WERI-Rb-1 (cell line): ENCODE measurements at regions not wholly inside any gene's neighbourhood (a gene's known extent, or its start where the extent isn't known, plus 50 kb on each side); places are given as distances from the start of the nearest gene placed in this dataset.
"Not testable (repeated sequence)": the region's sequence is repeated elsewhere in the genome, so short reads cannot be mapped to it uniquely, and the experiment has no call there.

Experiments
- DNase-seq: peaks from one replicate; pipeline ENCODE4 v3.0.0-alpha.2; 2020
- H3K27ac ChIP-seq: fragments of 250-450 bp; sonication (Bioruptor Pico); 2 replicates; pipeline ENCODE4 v1.5.1; 2020; ENCODE audit warnings: mild to moderate bottlenecking, moderate library complexity
- H3K27me3 ChIP-seq: fragments of 250-450 bp; sonication (Bioruptor Pico); 2 replicates; pipeline ENCODE4 v1.5.1; 2021; ENCODE audit warnings: mild to moderate bottlenecking, low read depth, moderate library complexity; ENCODE audit not compliant: insufficient read depth, severe bottlenecking
- H3K36me3 ChIP-seq: fragments of 250-450 bp; sonication (Bioruptor Pico); 2 replicates; pipeline ENCODE4 v1.5.1; 2020; ENCODE audit warnings: mild to moderate bottlenecking, moderate library complexity
- H3K4me3 ChIP-seq: 2 replicates; pipeline ENCODE4 v1.5.1; 2011; ENCODE audit warnings: low read depth, mild to moderate bottlenecking, control low read depth, low read length
- H3K9me3 ChIP-seq: fragments of 250-450 bp; sonication (Bioruptor Pico); 2 replicates; pipeline ENCODE4 v1.5.1; 2021; ENCODE audit warnings: mild to moderate bottlenecking, moderate library complexity; ENCODE audit not compliant: severe bottlenecking

DNA sequence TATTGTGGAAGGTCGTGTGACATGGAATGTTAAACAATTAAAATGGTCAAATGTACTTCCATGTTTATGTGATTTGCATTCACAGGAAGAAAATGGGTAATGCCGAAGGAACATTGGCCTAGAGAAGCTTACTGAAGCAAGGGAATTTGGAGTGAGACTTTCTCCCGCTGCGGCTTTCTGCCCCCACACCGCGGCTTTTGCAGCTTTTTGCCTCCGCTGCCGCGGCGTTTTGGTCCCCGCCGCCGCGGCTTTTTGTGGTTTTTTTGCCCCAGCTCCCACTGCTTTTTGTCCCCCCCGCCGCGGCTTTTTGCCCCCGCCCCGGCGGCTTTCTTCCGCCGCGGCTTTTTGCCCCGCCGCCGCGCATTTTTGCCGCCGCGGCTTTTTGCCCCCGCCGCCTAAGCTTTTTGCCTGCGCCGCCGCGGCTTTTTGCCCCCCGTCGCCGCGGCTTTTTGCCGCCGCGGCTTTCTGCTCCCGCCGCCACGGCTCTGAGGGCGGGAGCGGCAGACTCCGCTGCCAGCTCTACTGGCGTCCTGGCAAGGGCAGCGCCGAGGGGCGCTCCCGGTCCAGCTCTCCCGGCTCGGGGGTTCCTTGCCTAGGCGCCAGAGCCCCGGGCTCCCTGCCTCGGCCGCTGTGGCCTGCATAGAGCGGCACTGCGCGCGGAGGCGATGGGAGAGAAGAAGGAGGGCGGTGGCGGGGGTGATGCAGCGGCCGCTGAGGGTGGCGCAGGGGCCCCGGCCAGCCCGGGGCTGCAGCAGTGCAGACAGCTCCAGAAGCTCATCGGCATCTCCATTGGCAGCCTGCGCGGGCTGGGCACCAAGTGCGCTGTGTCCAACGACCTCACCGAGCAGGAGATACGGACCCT lies 134.3 kb upstream of the ERV3-1 start:
- not testable (repeated sequence) for H3K27ac ChIP-seq, H3K27me3 ChIP-seq, H3K9me3 ChIP-seq, H3K36me3 ChIP-seq
- DNase-seq: peak; percentile 7
- H3K4me3 ChIP-seq: peak overlapping the region; percentile 35

DNA sequence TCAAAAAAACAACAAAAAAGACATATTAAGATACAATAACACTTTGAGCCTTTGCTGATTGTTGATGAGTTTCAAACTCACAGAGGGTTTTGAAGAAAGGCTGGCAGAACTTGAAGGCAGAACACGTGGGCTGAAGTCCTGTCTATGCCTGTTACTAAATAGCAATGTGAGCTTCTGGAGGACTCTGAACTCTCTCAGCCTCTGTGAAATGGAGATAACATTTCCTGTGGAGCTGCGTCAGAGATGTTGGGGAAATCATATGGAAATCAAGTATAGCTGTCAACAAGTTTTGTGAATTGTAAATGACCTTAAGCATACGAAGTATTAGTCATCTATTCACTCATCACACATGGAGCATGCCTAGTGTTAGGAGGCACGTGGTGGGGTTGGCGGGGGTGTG lies 130.4 kb upstream of the ERV3-1 start:
- H3K9me3 ChIP-seq, H3K27me3 ChIP-seq, DNase-seq: not testable (repeated sequence)

DNA sequence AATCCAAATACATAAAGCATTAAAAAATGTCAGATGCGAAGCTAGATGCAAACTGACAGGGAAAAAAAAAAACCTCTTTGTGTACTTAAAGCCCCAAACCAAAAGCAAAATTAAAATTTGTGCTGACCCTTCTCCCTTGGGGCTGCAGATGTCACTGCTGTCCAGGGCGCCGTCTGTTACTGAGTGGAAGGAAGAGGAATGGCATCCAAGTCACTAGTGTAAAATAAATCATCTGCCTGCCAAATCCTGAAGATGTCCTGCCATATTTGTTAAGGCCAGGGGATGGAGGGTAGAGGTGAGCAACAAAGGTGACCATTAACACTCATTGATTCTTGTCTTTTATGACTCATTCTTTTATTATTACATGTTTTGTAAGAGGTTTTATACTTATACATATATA lies 126.6 kb upstream of the ERV3-1 start:
- H3K27me3 ChIP-seq, H3K4me3 ChIP-seq, H3K9me3 ChIP-seq: not testable (repeated sequence)

More for the DNA sequence above, 130.4 kb upstream of the ERV3-1 start:
- H3K27ac ChIP-seq, H3K36me3 ChIP-seq, H3K4me3 ChIP-seq: not testable (repeated sequence)

DNA sequence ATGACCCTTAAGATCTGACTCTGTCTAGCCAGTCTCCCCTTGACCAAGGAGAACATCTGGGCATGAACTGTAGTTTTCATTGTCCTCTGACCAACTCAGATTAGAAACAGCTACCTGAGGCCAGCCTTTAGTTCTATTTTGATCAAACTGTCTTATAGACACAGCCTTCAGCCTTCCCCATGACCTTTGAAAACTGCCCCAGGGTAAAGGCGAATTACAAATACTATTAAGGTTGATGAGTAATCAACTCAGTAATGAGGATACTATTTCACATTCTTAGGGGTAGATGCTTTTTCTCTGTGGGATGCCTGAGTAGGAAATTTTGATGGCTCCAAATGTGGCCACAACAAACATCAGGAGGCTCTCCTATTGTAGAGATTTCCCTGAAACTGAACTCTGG lies 125.8 kb upstream of the ERV3-1 start:
- H3K4me3 ChIP-seq, H3K36me3 ChIP-seq, H3K9me3 ChIP-seq: not testable (repeated sequence)

More for the DNA sequence above, 126.6 kb upstream of the ERV3-1 start:
- not testable (repeated sequence) for H3K36me3 ChIP-seq, H3K27ac ChIP-seq, DNase-seq

DNA sequence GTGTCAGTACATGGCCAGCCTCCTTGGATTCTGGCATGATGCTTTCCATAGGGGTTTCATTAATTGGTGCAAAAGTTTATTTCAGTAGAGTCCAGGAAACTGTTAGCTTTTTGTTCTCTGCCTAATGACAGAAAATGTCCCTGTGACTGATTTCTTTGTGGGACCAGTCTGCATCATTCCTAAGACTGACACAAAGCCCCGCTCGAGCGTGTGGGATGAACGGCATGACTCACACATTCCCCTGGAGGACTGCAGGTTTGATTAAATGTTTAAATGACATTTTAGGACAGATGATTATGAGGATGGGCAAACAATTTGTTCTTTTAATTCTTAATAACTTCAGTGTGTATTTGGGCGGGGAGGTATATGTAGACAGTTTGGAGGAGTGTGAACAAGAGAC lies 120.9 kb upstream of the ERV3-1 start:
- not testable (repeated sequence) for H3K27ac ChIP-seq, H3K27me3 ChIP-seq, H3K9me3 ChIP-seq, DNase-seq, H3K36me3 ChIP-seq, H3K4me3 ChIP-seq

More for the DNA sequence above, 125.8 kb upstream of the ERV3-1 start:
- not testable (repeated sequence) for H3K27ac ChIP-seq, H3K27me3 ChIP-seq, DNase-seq

DNA sequence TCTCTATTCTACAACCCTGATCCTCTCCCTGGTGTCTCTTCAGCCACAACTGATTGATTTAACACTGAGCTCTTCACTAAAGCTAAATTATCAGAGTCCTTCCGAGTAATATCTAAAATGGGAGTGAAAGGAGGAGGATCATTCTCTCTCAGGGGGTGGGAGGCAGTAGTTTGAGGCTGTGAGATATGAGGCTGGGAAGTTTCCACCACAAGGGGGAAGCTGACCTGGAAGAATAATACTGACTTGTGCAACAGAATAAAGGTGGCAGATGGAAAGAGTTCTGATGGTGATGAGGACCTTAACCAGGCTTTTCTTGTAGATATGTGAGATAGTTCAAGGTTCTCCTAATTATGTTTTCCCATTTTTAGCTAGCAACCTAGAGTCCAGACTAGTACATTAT lies 118.1 kb upstream of the ERV3-1 start:
- not testable (repeated sequence) for H3K4me3 ChIP-seq, DNase-seq, H3K9me3 ChIP-seq, H3K27ac ChIP-seq, H3K36me3 ChIP-seq, H3K27me3 ChIP-seq

DNA sequence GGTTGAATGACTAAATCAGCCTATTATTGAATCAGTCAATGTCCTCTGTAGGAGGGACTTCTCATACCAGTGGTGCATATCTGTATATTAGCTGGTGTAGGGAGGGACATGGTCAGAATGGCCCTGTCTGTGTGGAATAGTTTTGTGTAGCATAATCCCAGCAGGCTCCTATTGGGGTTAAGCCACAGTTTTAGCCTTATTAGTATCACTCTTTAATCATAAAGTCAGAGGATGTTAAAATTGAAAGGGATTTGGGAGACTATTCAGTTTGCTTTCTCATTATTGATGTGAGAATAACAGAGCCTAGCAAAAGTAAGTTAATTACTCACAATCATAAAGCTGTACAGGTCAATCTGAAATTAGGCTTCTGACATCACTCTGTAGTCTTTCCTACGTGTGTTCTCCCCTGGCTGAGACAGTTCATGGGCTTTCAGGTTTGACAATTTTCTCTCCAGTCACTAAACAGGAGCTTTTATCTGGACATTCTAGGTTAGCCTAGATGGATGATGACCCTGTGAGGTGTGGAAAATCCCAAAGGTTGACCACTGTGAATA lies 99.2 kb upstream of the ERV3-1 start:
- not testable (repeated sequence) for H3K4me3 ChIP-seq, H3K36me3 ChIP-seq, DNase-seq, H3K27ac ChIP-seq, H3K27me3 ChIP-seq, H3K9me3 ChIP-seq

DNA sequence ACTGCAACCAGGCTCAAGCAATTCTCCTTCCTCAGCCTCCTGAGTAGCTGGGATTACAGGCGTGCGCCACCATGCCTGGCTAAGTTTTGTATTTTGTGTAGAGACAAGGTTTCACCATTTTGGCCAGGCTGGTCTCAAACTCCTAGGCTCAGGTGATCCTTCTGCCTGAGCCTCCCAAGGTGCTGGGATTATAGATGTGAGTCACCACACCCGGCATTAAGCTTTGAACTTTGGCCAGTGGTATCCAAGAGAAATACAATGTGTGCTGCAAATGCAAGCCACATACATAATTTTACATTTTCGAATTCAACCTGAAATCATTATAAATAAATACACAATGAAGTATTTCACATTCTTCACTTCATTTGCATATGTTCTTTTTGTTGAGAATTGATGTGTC lies 94.0 kb upstream of the ERV3-1 start:
- DNase-seq, H3K9me3 ChIP-seq, H3K4me3 ChIP-seq, H3K27me3 ChIP-seq, H3K36me3 ChIP-seq, H3K27ac ChIP-seq: not testable (repeated sequence)

DNA sequence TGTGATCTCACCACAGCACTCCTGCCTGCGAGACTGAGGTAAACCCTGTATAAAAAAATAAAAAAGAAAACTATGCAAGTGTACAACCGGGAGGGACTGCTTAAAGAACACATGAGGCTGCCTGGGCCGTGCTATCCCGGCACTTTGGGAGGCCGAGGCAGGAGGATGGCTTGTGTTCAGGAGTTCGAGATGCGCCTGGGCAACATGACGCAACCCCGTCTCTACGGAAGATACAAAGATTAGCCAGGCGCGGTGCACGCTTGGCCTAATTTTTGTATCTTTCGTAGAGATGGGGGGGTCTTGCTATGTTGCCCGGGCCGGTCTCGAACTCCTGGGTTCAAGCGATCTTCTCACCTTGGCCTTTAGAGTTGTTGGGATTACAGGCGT lies 75.2 kb upstream of the ERV3-1 start:
- H3K27ac ChIP-seq, H3K9me3 ChIP-seq, H3K27me3 ChIP-seq, DNase-seq, H3K36me3 ChIP-seq: not testable (repeated sequence)
- peak overlapping the region; percentile 66; the same call in 1 of the 2 replicates for H3K4me3 ChIP-seq

DNA sequence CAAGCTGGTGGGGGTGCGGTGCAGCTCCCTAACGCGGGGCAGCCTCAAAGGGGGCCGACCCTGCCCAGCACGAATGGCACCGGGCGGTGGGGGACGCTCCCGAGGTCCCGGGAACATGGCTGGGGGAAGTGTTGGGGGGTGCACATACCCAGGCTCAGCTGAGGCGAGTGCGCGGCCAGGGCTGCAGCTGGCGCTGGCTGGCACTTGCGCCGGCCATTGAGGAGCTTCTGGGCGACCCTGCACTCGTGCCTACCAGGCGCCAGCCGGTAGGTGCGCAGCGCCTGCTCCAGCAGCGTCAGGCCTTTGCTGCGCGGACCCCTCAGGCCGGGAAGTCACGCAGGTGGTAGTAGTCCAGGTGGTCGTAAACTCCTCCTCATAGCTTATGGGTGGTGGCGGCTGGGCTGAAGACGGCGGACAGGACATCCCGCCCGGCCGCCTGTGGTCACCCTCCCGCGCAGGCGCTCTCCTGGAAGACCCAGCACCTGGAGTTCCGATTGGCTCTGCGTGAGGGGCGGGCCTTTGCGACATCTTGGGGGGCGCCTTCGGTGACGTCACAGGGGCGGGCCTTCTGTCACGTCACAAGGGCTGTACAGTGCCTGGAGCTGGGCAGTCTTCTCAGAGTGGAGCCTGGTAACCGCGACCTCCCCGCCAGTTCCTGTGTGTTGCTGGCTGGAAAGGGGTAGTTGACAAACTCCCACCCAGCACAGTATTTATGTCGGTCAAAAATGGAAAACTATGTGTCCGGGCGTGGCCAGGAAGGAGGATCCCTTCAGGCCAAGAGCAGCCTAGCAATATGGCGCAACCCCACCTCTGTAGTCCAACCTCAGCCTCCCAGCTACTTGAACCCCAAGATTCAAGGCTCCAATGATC lies 74.5 kb upstream of the ERV3-1 start:
- peak; percentile 94 for DNase-seq
- not testable (repeated sequence) for H3K36me3 ChIP-seq, H3K27me3 ChIP-seq, H3K9me3 ChIP-seq
- Histone ChIP-seq H3K4me3 (peak overlapping the region; percentile 66), H3K27ac (peak overlapping the region; percentile 52; the same call in 1 of the 2 replicates)

DNA sequence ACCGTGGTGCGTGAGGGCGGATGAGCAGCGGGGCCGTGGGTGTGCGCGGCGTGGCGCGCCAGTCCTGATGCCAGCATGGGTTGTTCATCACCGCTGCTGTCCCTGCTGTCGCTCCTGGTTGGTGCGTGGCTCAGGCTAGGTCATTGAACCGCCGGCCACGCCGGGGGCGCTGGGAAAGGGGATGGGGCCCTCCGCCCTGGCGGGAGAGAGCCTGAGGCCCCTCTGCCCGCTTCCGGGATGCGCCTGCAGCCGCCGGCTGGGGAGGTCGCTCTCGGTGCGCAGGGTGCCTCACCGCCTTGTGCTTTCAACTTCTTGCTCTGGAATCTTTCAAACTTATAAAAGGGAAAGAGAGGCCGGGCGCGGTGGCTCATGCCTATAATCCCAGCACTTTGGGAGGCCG lies 68.5 kb upstream of the ERV3-1 start:
- not testable (repeated sequence) for H3K27ac ChIP-seq, H3K36me3 ChIP-seq, H3K9me3 ChIP-seq, DNase-seq, H3K4me3 ChIP-seq, H3K27me3 ChIP-seq

DNA sequence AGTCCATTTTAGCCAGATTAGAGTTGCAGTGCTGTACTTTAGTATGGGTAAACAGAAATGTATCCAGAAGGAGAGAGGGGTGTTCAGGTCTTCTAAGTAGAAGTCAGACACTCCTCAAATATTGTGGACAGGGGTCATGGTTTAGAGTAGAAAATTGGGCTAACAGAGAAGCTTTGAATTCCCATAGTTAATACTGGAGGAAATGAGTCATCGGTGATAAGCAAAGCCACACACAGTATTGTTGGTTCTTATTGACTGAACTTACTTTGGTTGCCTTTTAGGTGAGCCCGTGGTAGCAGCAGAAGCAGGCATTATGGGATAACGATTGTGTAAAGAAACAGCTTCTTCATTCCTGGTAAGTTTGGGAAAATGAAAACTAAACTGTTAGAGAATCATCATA lies 66.7 kb upstream of the ERV3-1 start:
- not testable (repeated sequence) for H3K27ac ChIP-seq, DNase-seq, H3K36me3 ChIP-seq, H3K9me3 ChIP-seq, H3K27me3 ChIP-seq, H3K4me3 ChIP-seq

DNA sequence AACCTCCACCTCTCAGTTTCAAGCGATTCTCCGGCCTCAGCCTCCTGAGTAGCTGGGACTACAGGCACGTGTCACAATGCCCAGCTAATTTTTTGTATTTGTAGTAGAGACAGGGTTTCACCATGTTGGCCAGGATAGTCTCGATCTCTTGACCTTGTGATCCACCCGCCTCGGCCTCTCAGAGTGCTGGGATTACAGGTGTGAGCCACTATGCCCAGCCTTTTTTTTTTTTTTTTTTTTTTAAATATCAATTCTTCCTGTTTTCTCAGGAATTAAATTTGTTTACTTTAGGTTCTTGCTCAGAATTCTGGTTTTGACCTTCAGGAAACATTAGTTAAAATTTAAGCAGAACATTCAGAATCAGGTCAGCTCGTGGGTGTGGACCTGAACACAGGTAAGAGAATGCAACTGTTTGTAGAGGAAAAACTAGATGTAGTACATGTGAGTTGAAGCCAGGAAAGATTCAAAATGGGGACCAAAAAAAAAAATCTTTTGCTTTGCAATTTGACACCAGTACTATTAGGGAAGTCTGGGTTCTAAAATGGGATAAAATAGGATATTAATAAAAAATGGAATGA lies 65.5 kb upstream of the ERV3-1 start:
- not testable (repeated sequence) for H3K36me3 ChIP-seq, DNase-seq

DNA sequence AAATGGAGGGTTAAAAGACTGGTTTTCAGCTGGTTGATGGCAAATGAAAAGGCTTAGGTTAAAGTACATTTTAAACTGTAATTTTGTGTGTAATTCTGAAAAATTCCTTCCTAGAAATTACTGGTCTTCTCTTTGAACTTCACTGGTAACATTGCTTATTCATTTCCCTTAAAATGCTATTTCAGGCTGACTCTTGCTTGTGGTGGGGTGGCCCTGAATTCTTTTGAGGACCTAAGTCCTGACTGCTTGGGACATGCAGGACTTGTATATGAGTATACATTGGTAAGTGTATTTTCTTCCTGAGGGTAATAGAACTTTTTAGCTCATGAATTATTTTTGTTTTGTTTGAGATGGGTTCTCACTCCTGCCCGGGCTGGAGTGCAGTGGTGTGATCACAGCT lies 63.0 kb upstream of the ERV3-1 start:
- H3K36me3 ChIP-seq, H3K4me3 ChIP-seq, H3K9me3 ChIP-seq, H3K27ac ChIP-seq, DNase-seq, H3K27me3 ChIP-seq: not testable (repeated sequence)

More for the DNA sequence above, 65.5 kb upstream of the ERV3-1 start:
- H3K27ac ChIP-seq, H3K27me3 ChIP-seq, H3K9me3 ChIP-seq, H3K4me3 ChIP-seq: not testable (repeated sequence)
